OCI-LY1 (cell line): ENCODE measurements at regions not wholly inside any gene's neighbourhood (a gene's known extent, or its start where the extent isn't known, plus 50 kb on each side); places are given as distances from the start of the nearest gene placed in this dataset.

Source experiments
- CTCF ChIP-seq: fragments of 200-600 bp; sonication (generic), shearing (Covaris generic); IDR thresholded peaks from 2 replicates; pipeline ENCODE4 v1.5.1; 2017; ENCODE audit warnings: mild to moderate bottlenecking, antibody characterized with exemption, low read length, moderate library complexity, mixed read lengths
- EZH2 ChIP-seq: fragments of 200-600 bp; sonication (generic), shearing (Covaris generic); IDR thresholded peaks from 2 replicates; pipeline ENCODE4 v1.8.0; 2017; ENCODE audit warnings: borderline replicate concordance, mixed run types, mild to moderate bottlenecking, antibody characterized with exemption, low read length, moderate library complexity, mixed read lengths

DNA sequence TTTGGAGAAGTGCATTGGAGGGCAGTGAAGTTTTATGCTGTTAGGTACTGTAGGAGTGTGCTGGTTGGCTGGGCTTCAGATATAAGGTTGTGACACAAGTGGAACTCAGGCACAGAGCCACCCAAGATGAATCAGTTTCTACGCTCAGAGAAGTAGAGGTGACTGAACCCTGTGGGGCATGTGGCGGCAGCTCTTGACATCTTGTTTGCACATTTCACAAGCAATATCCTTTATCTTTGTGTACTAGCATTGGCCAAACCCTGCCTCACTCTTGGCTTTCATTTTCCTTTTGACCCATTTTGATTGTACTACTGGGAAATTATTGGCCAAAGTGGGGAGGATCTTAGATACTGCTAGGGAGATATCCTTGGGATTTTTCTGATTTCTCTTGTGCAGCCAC lies 110.0 kb downstream of the PSAT1 start:
- TF ChIP-seq CTCF (no peak), EZH2 (no peak)
